AG08396 (cell line): ENCODE measurements at regions not wholly inside any gene's neighbourhood (a gene's known extent, or its start where the extent isn't known, plus 50 kb on each side); places are given as distances from the start of the nearest gene placed in this dataset.
"Not testable (repeated sequence)": the region's sequence is repeated elsewhere in the genome, so short reads cannot be mapped to it uniquely, and the experiment has no call there.

ENCODE experiments used
- DNase-seq: peaks from one replicate; pipeline ENCODE4 v3.0.0; 2012; ENCODE audit warnings: low spot score, mixed read lengths

DNA sequence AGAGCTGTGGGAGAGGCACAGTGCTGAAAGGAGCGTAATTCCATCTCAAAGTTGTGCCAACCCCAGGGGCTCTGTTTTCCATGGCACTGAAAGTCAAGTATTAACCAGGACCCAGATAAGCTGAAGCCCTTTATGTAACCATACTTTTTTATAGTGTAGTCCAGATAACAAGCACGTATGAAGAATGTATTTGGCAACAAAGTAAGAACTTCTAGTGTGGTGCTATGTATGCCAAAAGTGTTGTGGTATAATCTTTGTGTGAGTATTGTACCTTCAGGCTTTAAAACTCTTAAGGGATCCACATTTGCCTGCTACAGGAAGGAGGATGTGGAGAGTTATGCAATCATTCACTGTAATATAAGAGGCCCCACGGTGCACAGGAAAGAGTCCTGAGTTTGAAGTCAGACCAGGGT is 129.4 kb downstream of the IBTK start:
- no peak for DNase-seq

DNA sequence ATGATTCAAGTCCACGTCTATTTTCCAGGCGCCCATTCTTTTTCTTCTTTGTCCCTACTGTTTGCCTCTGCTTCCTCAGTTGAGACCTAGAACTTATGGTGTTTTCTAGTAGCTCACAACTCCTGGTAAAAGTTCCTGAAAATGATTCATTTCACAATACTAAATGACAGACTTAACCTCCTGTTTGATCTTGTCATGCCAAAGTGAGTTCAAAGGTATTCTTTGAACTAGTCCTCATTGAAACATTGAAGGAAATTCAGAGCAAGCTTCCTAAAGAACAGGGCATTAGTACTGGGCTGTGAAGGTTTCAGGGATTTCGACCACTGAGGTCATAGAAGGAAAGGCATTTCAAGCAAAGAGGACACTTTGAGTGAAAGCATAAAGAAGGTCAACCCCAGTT is 132.8 kb downstream of the IBTK start:
- no peak for DNase-seq

DNA sequence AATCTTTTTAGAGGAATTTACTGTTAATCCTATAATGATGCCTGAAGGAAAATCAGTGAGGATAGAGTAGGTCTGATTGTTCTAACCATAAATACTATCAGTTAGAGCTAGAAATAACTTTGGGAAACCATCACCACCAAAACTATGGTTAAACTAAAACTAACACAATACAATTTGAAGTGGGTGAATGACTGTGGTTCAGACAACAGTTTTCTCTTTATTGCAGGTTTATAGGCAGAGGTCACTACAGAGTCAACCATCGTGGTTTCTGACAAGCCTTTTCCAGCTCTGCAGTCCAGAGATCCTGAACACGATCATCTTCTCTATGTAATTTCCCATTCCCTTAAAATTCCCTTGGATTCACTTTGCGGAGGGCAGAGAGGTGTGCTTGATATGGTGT is 134.3 kb downstream of the IBTK start:
- no peak for DNase-seq

DNA sequence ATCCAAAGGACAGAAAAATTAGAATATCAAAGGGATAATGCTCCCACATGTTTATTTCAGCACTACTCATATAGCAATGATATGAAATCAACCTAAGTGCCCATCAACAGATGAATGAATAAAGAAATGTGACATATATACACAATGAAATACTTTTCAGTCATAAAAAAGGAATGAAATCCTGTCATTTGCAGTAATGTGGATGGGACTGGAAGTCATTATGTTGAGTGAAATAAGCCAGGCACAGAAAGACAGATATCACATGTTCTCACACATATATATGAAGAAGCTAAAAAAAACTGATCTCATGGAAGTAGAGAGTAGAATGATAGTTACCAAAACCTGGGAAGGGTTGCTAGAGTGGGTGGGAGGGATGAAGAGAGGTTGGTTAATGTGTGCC is 135.7 kb downstream of the IBTK start:
- DNase-seq: no peak

DNA sequence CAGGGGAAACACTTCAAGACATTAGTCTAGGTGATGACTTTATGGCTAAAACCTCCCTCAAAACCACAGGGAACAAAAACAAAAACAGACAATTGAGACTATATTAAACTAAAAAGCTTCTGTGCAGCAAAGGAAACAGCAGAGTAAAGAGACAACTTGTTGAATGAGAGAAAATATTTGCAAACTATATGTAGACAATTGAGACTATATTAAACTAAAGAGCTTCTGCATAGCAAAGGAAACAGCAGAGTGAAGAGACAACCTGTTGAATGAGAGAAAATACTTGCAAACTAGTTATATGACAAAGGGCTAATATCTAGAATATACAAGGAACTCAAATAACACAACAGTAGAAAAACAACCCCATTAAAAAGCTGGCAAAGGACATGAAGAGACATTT is 136.4 kb downstream of the IBTK start:
- no peak for DNase-seq

DNA sequence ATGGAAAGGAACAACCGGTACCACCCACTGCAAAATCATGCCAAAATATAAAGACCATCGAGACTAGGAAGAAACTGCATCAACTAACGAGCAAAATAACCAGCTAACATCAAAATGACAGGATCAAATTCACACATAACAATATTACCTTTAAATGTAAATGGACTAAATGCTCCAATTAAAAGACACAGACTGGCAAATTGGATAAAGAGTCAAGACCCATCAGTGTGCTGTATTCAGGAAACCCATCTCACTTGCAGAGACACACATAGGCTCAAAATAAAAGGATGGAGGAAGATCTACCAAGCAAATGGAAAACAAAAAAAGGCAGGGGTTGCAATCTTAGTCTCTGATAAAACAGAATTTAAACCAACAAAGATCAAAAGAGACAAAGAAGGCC is 144.4 kb downstream of the IBTK start:
- DNase-seq: not testable (repeated sequence)

DNA sequence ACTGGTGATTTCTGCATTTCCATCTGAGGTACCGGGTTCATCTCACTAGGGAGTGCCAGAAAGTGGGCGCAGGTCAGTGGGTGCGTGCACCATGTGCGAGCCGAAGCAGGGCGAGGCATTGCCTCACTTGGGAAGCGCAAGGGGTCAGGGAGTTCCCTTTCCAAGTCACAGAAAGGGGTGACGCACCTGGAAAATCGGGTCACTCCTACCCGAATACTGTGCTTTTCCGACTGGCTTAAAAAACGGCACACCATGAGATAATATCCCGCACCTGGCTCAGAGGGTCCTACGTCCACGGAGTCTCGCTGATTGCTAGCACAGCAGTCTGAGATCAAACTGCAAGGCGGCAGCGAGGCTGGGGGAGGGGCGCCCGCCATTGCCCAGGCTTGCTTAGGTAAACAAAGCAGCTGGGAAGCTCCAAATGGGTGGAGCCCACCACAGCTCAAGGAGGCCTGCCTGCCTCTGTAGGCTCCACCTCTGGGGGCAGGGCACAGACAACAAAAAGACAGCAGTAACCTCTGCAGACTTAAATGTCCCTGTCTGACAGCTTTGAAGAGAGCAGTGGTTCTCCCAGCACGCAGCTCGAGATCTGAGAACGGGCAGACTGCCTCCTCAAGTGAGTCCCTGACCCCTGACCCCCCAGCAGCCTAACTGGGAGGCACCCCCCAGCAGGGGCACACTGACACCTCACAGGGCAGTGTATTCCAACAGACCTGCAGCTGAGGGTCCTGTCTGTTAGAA is 146.0 kb downstream of the IBTK start:
- DNase-seq: not testable (repeated sequence)

DNA sequence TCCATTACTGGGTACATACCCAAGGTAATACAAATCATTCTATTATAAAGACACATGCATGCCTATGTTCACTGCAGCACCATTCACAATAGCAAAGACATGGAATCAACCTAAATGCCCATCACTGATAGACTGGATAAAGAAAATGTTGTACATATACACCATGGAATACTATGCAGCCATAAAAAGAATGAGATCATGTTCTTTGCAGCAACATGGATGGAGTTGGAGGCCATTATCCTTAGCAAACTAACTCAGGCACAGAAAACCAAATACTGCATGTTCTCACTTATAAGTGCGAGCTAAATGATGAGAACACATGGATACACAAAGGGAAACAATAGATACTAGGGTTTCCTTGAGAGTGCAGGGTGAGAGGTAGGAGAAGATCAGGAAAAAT is 146.8 kb downstream of the IBTK start:
- not testable (repeated sequence) for DNase-seq

DNA sequence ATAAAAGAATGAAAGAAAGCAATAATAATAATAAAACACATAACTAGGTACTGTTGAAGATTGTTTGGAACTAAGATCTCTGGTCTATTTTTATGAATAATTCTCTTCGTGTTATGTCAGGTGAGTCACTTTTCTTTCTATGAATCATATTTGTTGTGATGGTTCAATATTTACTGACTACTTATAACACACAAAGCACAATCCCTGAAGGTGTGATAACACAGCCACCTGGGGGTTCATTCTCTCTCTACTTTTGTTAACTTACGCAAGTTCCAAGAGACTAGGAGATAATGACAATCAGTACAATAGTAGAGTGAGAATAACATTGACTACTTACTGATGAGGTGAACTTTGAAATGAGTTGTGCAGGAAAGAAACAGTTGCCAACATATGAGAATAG is 149.9 kb downstream of the IBTK start:
- DNase-seq: no peak

DNA sequence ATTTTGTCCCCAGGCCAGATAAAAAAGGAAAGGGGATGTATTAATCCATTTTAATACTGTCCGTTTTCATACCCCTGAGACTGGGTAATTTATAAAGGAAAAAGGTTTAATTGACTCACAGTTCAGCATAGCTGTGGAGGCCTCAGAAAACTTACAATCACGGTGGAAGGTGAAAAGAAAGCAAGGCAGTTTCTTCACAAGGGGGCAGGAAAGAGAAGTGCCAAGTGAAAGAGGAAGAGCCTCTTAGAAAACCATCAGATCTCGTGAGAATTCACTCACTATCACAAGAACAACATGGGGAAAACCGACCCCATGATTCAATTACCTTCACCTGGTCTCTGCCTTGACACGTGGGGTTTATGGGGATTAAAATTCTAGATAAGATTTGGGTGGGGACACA is 152.5 kb downstream of the IBTK start:
- no peak for DNase-seq

DNA sequence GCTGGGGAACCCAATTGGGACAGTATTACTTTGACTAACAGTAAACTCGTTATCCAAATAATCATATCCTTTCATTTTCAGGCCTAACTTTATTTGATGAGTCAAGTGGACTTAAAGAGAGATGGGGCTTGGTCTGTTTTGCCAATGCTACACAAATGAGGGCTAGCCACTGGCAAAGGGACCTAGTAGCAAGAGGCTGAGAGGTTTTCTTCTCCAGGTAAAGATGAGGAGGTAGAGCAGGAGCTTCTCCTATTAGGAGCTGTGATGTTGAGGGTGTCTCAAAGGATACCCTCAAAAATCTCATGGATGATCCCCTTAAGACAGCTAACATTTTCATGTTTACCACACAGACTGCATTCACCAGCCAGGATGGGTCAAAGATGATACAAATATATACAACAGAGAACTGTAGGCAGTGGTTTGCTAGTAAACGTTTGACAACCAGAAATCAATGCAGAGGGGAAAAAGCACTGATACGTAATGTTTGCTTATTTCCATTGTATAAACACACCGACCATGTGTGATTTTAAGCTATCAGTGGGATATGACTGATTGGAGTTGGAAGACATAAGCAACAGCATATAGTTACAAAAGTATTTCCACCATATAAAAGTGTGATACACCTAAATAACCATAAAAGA is 153.3 kb downstream of the IBTK start:
- DNase-seq: no peak

DNA sequence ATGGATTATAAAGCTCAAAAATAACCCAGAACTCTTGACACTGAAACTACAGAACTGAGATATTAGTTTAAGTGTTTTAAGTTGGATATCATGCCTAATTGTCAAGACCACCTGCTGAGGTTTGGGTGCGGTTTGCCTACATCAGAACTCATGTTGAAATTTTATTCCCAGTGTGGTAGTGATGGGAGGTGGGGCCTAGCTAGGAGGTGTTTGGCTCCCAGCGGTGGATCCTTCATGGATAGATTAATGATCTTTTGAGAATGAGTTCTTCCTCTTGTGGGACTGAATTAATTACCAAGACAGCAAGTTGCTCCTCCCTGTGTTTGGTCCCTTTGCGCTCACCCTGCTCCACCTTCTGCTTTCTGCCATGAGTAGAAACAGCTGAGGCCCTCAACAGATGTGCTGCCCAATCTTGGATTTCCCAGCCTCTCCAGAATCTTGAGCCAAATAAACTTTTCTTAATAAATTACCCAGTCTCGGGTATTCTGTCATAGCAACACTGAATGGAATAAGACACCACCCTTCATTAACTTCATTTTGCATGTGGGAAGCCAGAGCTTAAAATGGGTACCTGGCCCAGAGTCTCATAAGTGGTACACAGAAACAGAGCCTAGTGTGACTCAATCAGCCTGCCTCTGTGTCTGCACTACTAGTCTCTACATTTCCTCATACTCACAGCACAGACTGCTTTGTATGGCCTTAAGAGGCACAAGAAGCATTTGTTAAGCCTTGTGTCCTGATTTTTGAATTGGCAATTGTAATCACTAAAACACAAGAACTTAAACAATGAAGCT is 158.4 kb downstream of the IBTK start:
- DNase-seq: no peak

DNA sequence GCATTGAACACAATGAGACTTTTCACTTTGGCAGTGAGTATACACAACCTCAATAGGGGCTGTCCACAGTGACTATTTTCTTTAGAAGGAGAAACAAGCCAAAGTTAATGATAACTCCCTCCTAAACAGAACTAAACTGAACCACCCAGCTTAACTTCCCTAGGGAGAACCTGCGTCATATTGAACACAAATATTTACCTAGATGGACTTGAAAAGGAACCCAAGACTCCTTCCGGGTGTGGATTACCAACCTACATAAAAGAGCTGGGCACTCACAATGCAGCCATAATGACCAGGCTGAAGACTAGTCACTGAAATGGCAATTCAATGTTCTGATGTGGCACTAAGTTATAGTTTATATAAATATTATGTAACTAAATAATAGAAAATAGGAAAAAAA is 160.6 kb downstream of the IBTK start:
- no peak for DNase-seq

DNA sequence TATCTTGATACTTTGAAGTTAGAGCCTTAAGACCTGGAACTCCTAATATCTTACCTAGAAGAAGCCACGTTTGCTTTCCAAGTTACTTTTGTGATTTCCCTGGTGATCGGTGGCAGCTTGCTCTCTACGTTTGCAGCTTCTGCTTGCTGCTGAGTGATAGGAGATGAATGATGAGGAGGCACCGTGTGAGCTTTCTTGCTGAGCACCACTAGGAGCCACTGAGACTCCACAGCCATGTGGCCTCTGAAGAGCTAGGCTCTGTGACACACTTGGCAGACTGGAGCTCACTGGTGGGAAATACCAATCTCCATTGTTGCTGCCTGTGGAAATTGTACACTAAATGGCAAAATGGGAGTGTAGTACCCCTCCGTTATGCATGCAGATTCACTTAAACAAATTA is 161.8 kb downstream of the IBTK start:
- no peak for DNase-seq

DNA sequence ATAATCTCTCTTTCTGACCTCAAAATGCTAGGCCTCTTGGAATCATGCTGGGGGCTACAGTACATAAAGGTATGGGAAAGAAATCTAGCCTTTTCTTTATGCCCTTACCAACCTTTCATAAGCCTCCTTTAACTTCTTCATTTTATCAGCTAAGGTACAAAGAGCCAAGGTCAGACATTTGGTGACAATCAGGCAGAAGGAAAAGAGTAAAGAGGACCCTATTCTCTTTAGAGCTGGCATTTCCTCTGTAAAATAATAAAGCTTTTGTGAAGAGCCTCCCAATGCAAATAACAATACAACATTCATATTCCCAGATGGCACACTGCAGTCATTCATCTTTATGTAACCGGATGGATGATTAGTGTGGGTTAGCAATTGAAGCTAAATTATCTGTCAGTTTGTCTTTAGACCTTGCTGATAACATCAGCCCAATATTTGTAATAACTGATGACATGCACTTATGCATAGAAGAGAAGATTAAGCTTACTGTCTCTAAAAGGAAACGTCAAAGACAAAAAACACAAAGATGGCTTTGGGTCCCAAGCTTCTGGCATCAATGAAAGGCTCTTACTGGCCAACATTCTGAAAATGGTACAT is 163.1 kb downstream of the IBTK start:
- DNase-seq: no peak

DNA sequence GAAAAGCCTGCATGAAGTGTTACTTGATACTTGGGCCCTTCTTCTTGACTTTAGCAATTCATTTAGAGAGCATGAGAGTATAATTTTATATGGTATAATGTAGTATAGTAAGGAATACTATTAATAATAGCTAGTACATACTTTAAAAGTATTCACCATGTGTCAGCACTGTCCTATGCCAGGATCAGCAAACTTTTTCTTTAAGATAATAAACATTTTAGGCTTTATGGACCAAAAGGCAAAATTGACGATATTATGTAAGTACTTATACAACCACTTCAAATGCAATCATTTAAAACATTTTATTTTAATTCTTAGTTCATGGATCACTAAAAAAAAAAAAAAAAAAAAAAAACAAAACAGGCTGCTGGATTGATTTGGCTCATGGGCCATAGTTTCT is 163.9 kb downstream of the IBTK start:
- no peak for DNase-seq

DNA sequence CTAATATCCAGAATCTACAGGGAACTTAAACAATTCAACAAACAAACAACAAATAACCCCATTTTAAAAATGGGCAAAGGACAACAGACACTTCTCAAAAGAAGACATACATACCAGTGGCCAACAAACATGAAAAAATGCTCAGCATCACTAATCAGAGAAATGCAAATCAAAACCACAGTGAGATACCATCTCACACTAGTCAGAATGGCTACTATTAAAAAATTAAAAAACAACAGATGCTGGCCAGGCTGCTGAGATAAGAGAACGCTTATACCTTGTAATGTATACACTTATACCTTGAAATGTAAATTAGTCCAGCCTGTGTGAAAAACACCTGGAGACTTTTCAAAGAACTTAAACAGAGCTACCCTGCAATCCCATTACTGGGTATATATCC is 166.8 kb downstream of the IBTK start:
- DNase-seq: no peak

DNA sequence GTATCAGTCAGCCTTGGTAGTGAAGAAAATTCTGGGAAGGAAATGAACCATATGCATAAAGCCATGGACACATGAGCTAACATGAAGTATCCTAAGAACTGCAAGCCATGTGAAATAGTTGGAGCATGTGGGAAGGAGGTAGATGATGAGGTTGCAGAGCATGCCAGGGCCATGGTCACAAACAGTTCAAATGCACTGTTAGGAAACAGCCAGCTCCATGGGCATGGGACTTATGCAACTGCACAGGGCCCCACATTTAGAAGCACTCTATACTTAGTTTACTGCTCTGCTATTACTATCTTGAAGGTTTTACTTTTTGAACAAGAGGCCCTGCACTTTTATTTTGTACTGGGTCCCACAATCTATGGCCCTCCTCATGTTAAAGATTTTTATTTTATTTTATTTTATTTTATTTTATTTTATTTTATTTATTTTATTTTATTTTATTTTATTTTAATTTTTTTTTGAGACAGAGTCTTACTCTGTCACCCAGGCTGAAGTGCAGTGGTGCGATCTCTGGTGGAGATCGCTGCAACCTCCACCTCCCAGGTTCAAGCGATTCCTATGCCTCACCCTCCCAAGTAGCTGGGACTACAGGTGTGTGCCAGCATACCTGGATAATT is 169.1 kb downstream of the IBTK start:
- DNase-seq: no peak

DNA sequence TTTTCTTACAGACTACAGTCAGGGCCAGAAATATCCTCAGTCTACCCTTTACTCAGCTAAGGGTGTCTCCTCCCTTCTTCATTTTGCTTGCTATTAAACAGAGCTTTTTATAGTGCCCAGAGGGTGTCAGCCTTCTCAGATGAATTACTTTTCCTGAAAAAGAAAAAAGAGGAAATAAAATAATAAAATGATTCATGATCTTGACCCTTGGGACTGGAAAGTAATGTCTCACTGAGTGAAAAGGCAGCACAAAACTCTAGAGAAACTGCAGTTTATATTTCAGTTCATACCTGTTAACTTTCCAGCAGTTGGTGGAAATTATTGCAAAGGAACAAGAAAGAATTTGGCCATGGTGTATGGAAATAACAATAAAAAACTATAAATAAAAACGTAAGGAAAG is 170.6 kb downstream of the IBTK start:
- DNase-seq: no peak

DNA sequence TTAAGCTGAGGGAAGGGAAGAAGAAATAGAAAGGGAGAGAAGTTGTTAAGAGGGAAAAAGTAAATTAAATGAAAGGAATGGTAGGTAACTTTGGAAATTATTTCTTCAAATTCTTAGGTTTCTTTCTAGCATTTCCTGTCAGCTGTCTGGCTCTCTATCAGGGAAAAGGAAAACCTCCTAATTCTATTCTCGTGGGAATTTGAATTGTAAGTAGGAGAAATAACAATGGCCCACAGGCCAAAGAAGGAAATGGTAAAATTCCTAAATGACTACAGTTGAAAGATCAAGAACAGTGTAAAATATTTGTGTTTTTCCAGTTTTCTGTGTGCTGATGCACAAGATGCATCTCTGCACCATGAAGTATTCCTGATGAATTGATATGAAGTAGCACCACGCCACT is 173.0 kb downstream of the IBTK start:
- DNase-seq: no peak

DNA sequence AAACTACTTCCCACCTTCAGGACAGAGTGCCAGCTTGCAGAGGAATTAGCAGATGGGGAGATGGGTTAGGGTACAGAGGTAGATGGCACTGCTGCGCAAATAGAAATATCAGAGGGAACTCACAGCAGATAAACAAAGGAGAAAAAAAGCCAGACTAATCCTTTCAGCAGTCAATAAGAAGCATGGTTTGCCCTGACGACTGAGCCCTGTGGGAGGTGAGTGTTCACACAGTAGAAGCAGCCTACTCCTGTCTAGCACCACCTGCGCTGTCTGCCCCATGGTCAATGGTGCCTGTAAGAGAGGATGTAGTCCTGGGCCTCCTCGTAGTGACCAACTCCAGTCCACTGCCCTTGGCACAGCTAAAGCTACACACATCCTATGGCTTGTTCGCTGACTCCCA is 174.1 kb downstream of the IBTK start:
- no peak for DNase-seq

DNA sequence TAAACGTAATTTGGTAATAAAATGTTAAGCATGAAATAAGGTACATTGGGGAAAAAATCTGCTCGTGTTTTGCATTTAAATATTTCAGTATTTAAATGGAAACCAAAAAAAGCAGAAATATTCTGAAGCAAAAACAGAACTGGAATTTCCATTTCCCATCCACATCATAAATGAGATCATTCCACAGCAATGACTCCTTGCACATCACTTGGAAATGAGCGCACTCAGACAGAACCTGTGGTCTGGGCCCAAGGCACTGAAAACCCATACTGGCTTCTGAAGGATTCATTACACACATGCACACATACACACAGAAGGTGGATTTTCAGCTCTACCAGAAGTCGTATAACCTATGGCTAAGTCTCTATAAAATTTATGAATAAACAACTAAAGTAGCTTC is 174.8 kb downstream of the IBTK start:
- DNase-seq: peak; percentile 55
